ENCODE measurements at regions not wholly inside any gene's neighbourhood (a gene's known extent, or its start where the extent isn't known, plus 50 kb on each side); places are given as distances from the start of the nearest gene placed in this dataset.

- TF ChIP-seq EZH2 (IDR thresholded peaks at IDR 0.05; ENCODE audit: borderline replicate concordance, control insufficient read depth, low read depth, low read length) (no peak), ZNF384 (IDR thresholded peaks at IDR 0.05; ENCODE audit: borderline replicate concordance, low read depth, low read length) (no peak), NFYB (IDR thresholded peaks at IDR 0.05; ENCODE audit: insufficient read depth, low read depth, low read length) (no peak), CBX5 (IDR thresholded peaks at IDR 0.05; ENCODE audit: low read depth) (no peak), CEBPB (IDR thresholded peaks at IDR 0.05; ENCODE audit: borderline replicate concordance in 1 of 2, low read depth in 2 of 2, low read length in 2 of 2) (no peak), POLR2A (IDR thresholded peaks at IDR 0.05; ENCODE audit: low read depth, low read length) (no peak), CTCF (IDR thresholded peaks at IDR 0.05 in 2 of 3, conservative IDR thresholded peaks at IDR 0.05 in 1 of 3; ENCODE audit: control insufficient read depth in 2 of 3, extremely low read depth in 1 of 3, insufficient read depth in 1 of 3, low read depth in 3 of 3, low read length in 3 of 3) (no peak), POLR2AphosphoS5 (IDR thresholded peaks at IDR 0.05; ENCODE audit: low read length) (no peak)
These were observed 155.2 kb upstream of the KCNIP4 start for GRCh38 chr4:22103768-22104167.
